ENCODE measurements at regions not wholly inside any gene's neighbourhood (a gene's known extent, or its start where the extent isn't known, plus 50 kb on each side); places are given as distances from the start of the nearest gene placed in this dataset.

DNA sequence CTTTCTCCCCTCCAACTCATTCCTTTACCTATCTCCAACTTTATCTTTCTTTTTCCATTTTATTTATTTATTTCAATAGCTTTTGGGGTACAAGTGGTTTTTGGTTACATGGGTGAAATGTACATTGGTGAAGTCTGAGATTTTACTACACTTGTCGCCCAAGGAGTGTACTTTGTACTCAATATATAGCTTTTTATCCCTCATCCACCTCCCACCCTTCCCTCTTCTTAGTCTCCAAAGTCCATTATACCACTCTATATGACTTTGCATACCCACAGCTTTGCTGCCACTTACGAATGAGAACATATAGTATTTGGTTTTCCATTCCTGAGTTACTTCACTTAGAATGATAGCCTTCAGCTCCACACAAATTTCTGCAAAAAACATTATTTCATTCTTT is 152.6 kb upstream of the NUDT4 start:
- H3K36me3 ChIP-seq (ENCODE audit: control insufficient read depth in 2 of 3, insufficient read depth in 3 of 3, low read length in 3 of 3), result no peaks in the 10 kb centered on the region
- H3K4me3 ChIP-seq (ENCODE audit: low read length in 3 of 3), result no peak overlapping the region
- H3K9me3 ChIP-seq (ENCODE audit: control insufficient read depth in 2 of 3, insufficient read depth in 1 of 3, low read length in 3 of 3), result no peaks in the 10 kb centered on the region
- FAIRE-seq, result no peak
- H3K4me1 ChIP-seq (ENCODE audit: control insufficient read depth in 2 of 3, insufficient read depth in 2 of 3, low read depth in 1 of 3, low read length in 3 of 3), result peaks cover 0 to 3% (median 0%) of the 10 kb centered on the region in 3 donors
- no peak overlapping the region for H3K27ac ChIP-seq (ENCODE audit: low read depth in 2 of 2, low read length in 2 of 2)
- no peaks in the 10 kb centered on the region for H3K27me3 ChIP-seq (ENCODE audit: control insufficient read depth, insufficient read depth, low read length)
- no peak for TF ChIP-seq CTCF (IDR thresholded peaks at IDR 0.05; ENCODE audit: borderline replicate concordance, extremely low read depth, insufficient read depth)
- no peak overlapping the region for H3K9ac ChIP-seq (ENCODE audit: low read length in 3 of 3)
- intact Hi-C loops (cut with DNase I), result no loop called here
- no peak for DNase-seq

DNA sequence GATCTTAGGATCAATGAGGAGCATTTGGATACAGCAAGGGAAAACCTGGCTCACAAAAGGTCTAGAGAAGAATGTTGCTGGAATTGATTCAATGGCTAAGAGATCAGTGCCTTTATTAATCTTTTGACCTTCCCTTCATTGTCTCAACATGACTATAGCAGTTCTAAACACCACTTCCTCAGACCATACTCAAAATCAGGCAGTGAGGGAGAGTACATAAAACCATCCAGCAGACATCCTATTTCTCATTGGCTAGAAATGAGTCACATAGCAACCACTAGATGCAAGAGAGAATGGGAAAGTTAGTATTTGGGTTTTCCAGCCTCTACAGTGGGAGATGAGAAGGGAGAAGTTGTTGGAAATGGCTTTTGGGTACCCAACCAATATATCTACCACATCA is 151.4 kb upstream of the NUDT4 start:
- TF ChIP-seq CTCF (IDR thresholded peaks at IDR 0.05; ENCODE audit: borderline replicate concordance, extremely low read depth, insufficient read depth), result no peak

GRCh38 chr12:93229494-93230325 is 148.0 kb upstream of the NUDT4 start:
- no peaks in the 10 kb centered on the region for H3K36me3 ChIP-seq (ENCODE audit: control insufficient read depth in 2 of 3, insufficient read depth in 3 of 3, low read length in 3 of 3)

More for the DNA sequence above, 151.4 kb upstream of the NUDT4 start:
- Histone ChIP-seq H3K36me3 (ENCODE audit: control insufficient read depth in 2 of 3, insufficient read depth in 3 of 3, low read length in 3 of 3) (no peaks in the 10 kb centered on the region), H3K9ac (ENCODE audit: low read length in 3 of 3) (no peak overlapping the region), H3K27me3 (ENCODE audit: control insufficient read depth, insufficient read depth, low read length) (no peaks in the 10 kb centered on the region), H3K4me1 (ENCODE audit: control insufficient read depth in 2 of 3, insufficient read depth in 2 of 3, low read depth in 1 of 3, low read length in 3 of 3) (peaks cover 0 to 3% (median 0%) of the 10 kb centered on the region in 3 donors), H3K27ac (ENCODE audit: low read depth in 2 of 2, low read length in 2 of 2) (no peak overlapping the region), H3K9me3 (ENCODE audit: control insufficient read depth in 2 of 3, insufficient read depth in 1 of 3, low read length in 3 of 3) (no peaks in the 10 kb centered on the region), H3K4me3 (ENCODE audit: low read length in 3 of 3) (no peak overlapping the region)
- DNase-seq (no peak), FAIRE-seq (no peak)
- intact Hi-C loops (cut with DNase I), result no loop called here

More at GRCh38 chr12:93229494-93230325, 148.0 kb upstream of the NUDT4 start:
- Histone ChIP-seq H3K27me3 (ENCODE audit: control insufficient read depth, insufficient read depth, low read length) (no peaks in the 10 kb centered on the region), H3K4me3 (ENCODE audit: low read length in 3 of 3) (no peak overlapping the region), H3K9me3 (ENCODE audit: control insufficient read depth in 2 of 3, insufficient read depth in 1 of 3, low read length in 3 of 3) (no peaks in the 10 kb centered on the region), H3K9ac (ENCODE audit: low read length in 3 of 3) (no peak overlapping the region), H3K27ac (ENCODE audit: low read depth in 2 of 2, low read length in 2 of 2) (no peak overlapping the region), H3K4me1 (ENCODE audit: control insufficient read depth in 2 of 3, insufficient read depth in 2 of 3, low read depth in 1 of 3, low read length in 3 of 3) (no peaks in the 10 kb centered on the region)
- no peak for DNase-seq
- FAIRE-seq, result no peak
- intact Hi-C loops (cut with DNase I), result no loop called here
- no peak for TF ChIP-seq CTCF (IDR thresholded peaks at IDR 0.05; ENCODE audit: borderline replicate concordance, extremely low read depth, insufficient read depth)

All from kidney (tissue), 13 donors.